HepG2 (cell line): ENCODE measurements at regions not wholly inside any gene's neighbourhood (a gene's known extent, or its start where the extent isn't known, plus 50 kb on each side); places are given as distances from the start of the nearest gene placed in this dataset.

Experiments used
- ATAC-seq: fragments of 200-7000 bp; cut with Tn5 transposase; 3 replicates; pipeline ENCODE4 v1.9.1; 2020; ENCODE audit warnings: mild to moderate bottlenecking, moderate library complexity
- BruUV-seq: library from RNA; stranded (reverse); fragments of 400-500 nt; replicated peaks from 2 replicates; lab custom pipeline; 2021; lab: Mats Ljungman, UMichigan
- CTCF ChIA-PET: fragments of 300-600 bp; formaldehyde crosslinking; extraction: SDS; loops from one replicate; lab custom pipeline; 2021; ENCODE audit warnings: low total read pairs, inconsistent platforms, low intra/inter-chr PET ratio; lab: Yijun Ruan, JAX
- POLR2A ChIA-PET: fragments of 350-600 bp; sonication (Branson Sonifier 250); formaldehyde crosslinking; loops from one replicate; lab custom pipeline; 2020; ENCODE audit warnings: antibody characterized with exemption, inconsistent platforms; lab: Yijun Ruan, JAX
- DNase-seq: peaks from one replicate; pipeline ENCODE4 v3.0.0-alpha.2; 2015; ENCODE audit warnings: low spot score
- FAIRE-seq: peaks from 3 replicates; lab custom pipeline; 2011; peaks lifted over from hg19 to GRCh38; lab: Jason Lieb, UNC
- H2AFZ ChIP-seq: one replicate; pipeline ENCODE4 v1.6.1; 2011; ENCODE audit warnings: low read length, inconsistent platforms
- H3K27ac ChIP-seq: fragments of 300-600 bp; 3 replicates; pipeline ENCODE4 v1.8.0; 2011; ENCODE audit warnings: mixed run types, mild to moderate bottlenecking, mixed read lengths, low read length, inconsistent platforms; ENCODE audit not compliant: insufficient read depth; ENCODE audit errors: extremely low read length
- H3K27me3 ChIP-seq, 2 experiments: fragments of 200-600 bp in 1 of 2; 2 replicates in 1 of 2; 3 replicates in 1 of 2; pipeline versions ENCODE4 v1.6.0 to v1.8.0; 2011; ENCODE audit warnings: low read length in 2 of 2, mild to moderate bottlenecking in 2 of 2, moderate library complexity in 2 of 2, inconsistent platforms in 1 of 2; ENCODE audit not compliant: insufficient read depth in 2 of 2, control insufficient read depth in 1 of 2
- H3K36me3 ChIP-seq, 2 experiments: fragments of 200-600 bp in 1 of 2; replicated peaks in 1 of 2; 2 replicates in 1 of 2; 3 replicates in 1 of 2; pipeline versions ENCODE4 v1.5.1 to v1.8.0; 2011; ENCODE audit warnings: low read length in 2 of 2, inconsistent platforms in 1 of 2; ENCODE audit not compliant: insufficient read depth in 2 of 2, control insufficient read depth in 1 of 2
- H3K4me1 ChIP-seq: 2 replicates; pipeline ENCODE4 v1.5.1; 2012; ENCODE audit warnings: low read length, inconsistent platforms; ENCODE audit not compliant: insufficient read depth
- H3K4me2 ChIP-seq: 2 replicates; pipeline ENCODE4 v1.6.0; 2011; ENCODE audit warnings: low read depth, low read length, inconsistent platforms
- H3K4me3 ChIP-seq, 3 experiments: fragments of 200-600 bp in 1 of 3; sonication (generic), shearing (Covaris generic) in 1 of 3; replicated peaks in 1 of 3; 2 replicates each; pipeline ENCODE4 v1.5.1; 2011 to 2016; ENCODE audit warnings: low read length in 3 of 3, inconsistent platforms in 2 of 3, low read depth in 2 of 3, mild to moderate bottlenecking in 2 of 3, control low read depth in 1 of 3, mixed read lengths in 1 of 3; ENCODE audit not compliant: insufficient read depth in 1 of 3
- H3K79me2 ChIP-seq: one replicate; pipeline ENCODE4 v1.6.1; 2011; ENCODE audit warnings: low read length, inconsistent platforms; ENCODE audit not compliant: insufficient read depth
- H3K9ac ChIP-seq: 2 replicates; pipeline ENCODE4 v1.6.0; 2011; ENCODE audit warnings: mild to moderate bottlenecking, low read depth, low read length, inconsistent platforms; ENCODE audit not compliant: insufficient read depth
- H3K9me3 ChIP-seq: 2 replicates; pipeline ENCODE4 v1.5.1; 2012; ENCODE audit warnings: mild to moderate bottlenecking, low read length
- H4K20me1 ChIP-seq: 2 replicates; pipeline ENCODE4 v1.6.0; 2011; ENCODE audit warnings: inconsistent platforms, mild to moderate bottlenecking, low read length, moderate library complexity; ENCODE audit not compliant: insufficient read depth
- ATF7 ChIP-seq, 2 experiments: fragments of 450-650 bp in 1 of 2; sonication (generic) in 1 of 2; formaldehyde crosslinking in 1 of 2; IDR thresholded peaks; 2 replicates each; pipeline versions ENCODE4 v1.4.0 to v1.6.1; 2016 to 2020; ENCODE audit warnings: antibody characterized with exemption in 1 of 2, mild to moderate bottlenecking in 1 of 2, missing genetic modification reagents in 1 of 2
- JDP2 ChIP-seq: sonication (generic); formaldehyde crosslinking; IDR thresholded peaks from 2 replicates; pipeline ENCODE4 v1.8.1; 2022; ENCODE audit warnings: missing genetic modification reagents, borderline replicate concordance
- MNT ChIP-seq: fragments of 450-650 bp; IDR thresholded peaks from 2 replicates; pipeline ENCODE4 v1.6.1; 2016
- NFKB2 ChIP-seq: sonication (generic); formaldehyde crosslinking; IDR thresholded peaks from 2 replicates; pipeline ENCODE4 v1.4.0; 2020; ENCODE audit warnings: missing genetic modification reagents, borderline replicate concordance
- NFYB ChIP-seq: sonication (generic); formaldehyde crosslinking; IDR thresholded peaks from 2 replicates; pipeline ENCODE4 v1.4.0; 2020; ENCODE audit warnings: missing genetic modification reagents
- NR1H2 ChIP-seq: sonication (generic); formaldehyde crosslinking; IDR thresholded peaks from 2 replicates; pipeline ENCODE4 v1.8.1; 2022; ENCODE audit warnings: low read depth, missing genetic modification reagents, borderline replicate concordance
- RBFOX2 ChIP-seq: fragments of 200-400 bp; formaldehyde crosslinking; IDR thresholded peaks from 2 replicates; pipeline ENCODE4 v1.6.1; 2017; ENCODE audit warnings: low read depth, mild to moderate bottlenecking, low read length
- RBM22 ChIP-seq: fragments of 200-400 bp; formaldehyde crosslinking; optimal IDR thresholded peaks from 2 replicates; pipeline ENCODE3; 2017; ENCODE audit warnings: mild to moderate bottlenecking, low read length, moderate library complexity
- SP5 ChIP-seq: IDR thresholded peaks from 2 replicates; pipeline ENCODE4 v1.6.1; 2016; ENCODE audit warnings: low read depth, borderline replicate concordance
- SUZ12 ChIP-seq: fragments of 150-350 bp; IDR thresholded peaks from 2 replicates; pipeline ENCODE4 v1.6.1; 2014; ENCODE audit warnings: low read depth, low read length
- ZBTB20 ChIP-seq: sonication (generic); formaldehyde crosslinking; IDR thresholded peaks from 2 replicates; pipeline ENCODE4 v1.8.1; 2023; ENCODE audit warnings: missing genetic modification reagents, low read depth, mild to moderate bottlenecking, borderline replicate concordance
- ZMYM4 ChIP-seq: sonication (generic); formaldehyde crosslinking; IDR thresholded peaks from 2 replicates; pipeline ENCODE4 v1.8.1; 2023; ENCODE audit warnings: mild to moderate bottlenecking, missing genetic modification reagents
- ZNF280D ChIP-seq: sonication (generic); formaldehyde crosslinking; IDR thresholded peaks from 2 replicates; pipeline ENCODE4 v1.5.1; 2020; ENCODE audit warnings: mild to moderate bottlenecking, missing genetic modification reagents
- ZNF382 ChIP-seq: sonication (generic); formaldehyde crosslinking; IDR thresholded peaks from 2 replicates; pipeline ENCODE4 v1.5.0; 2020; ENCODE audit warnings: missing genetic modification reagents, mild to moderate bottlenecking, borderline replicate concordance
- ZNF709 ChIP-seq: sonication (generic); formaldehyde crosslinking; IDR thresholded peaks from 2 replicates; pipeline ENCODE4 v1.5.0; 2020; ENCODE audit warnings: mild to moderate bottlenecking, missing genetic modification reagents
- ZNF784 ChIP-seq: sonication (generic); formaldehyde crosslinking; IDR thresholded peaks from 2 replicates; pipeline ENCODE4 v1.5.1; 2020; ENCODE audit warnings: missing genetic modification reagents, mild to moderate bottlenecking, borderline replicate concordance
- ZNF816 ChIP-seq: sonication (generic); formaldehyde crosslinking; IDR thresholded peaks from 2 replicates; pipeline ENCODE4 v1.8.0; 2022; ENCODE audit warnings: missing genetic modification reagents, mild to moderate bottlenecking, borderline replicate concordance
- ZSCAN29 ChIP-seq: sonication (generic); formaldehyde crosslinking; conservative IDR thresholded peaks from 2 replicates; pipeline ENCODE4 v1.4.0; 2020; ENCODE audit warnings: mild to moderate bottlenecking, missing genetic modification reagents
- ZSCAN5A ChIP-seq: sonication (generic); formaldehyde crosslinking; IDR thresholded peaks from 2 replicates; pipeline ENCODE4 v1.8.0; 2022; ENCODE audit warnings: mild to moderate bottlenecking, missing genetic modification reagents, borderline replicate concordance
- WGBS: methylation state at CpG from one replicate; pipeline ENCODE4 v1.1.6; 2017; ENCODE audit warnings: low lambda C conversion rate; 5-methylcytosine and 5-hydroxymethylcytosine counted together
- in situ Hi-C: cut with HindIII; loops from 2 replicates; pipeline ENCODE4 v1.10.0; 2017; ENCODE audit warnings: low pct_unique_long_range_greater_than_20kb; ENCODE audit not compliant: extremely low pct_ligation_motif_present
- intact Hi-C: fragments of 100-400 bp; cut with micrococcal nuclease; formaldehyde crosslinking; loops from one replicate; pipeline ENCODE4 v1.10.0; 2022; ENCODE audit not compliant: unreplicated experiment

DNA sequence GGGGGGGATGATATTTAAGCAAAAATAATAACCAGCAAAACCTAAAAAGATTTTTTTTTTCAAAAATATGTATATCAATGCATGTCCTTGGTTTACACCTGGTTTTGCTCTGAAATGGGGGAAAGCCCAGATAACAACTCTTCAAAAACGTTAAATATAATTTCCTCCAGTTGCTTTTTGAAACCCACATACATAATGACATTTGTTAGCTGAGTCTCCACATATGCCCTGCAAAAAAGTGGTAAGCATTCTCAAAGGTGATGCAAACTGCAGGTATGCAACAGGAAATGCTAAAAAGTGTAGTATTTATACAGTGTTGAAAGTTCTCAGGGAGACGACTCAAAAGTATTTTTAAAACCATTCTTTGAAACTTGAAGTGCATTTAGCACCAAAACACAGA lies 258.6 kb downstream of the ZEB2 start:
- FAIRE-seq, result no peak
- H4K20me1 ChIP-seq, result no peaks in the 10 kb centered on the region
- BruUV-seq, result no TSS peak

More for the DNA sequence above, 258.6 kb downstream of the ZEB2 start:
- ATAC-seq, result no peak
- POLR2A ChIA-PET, result no interaction called here
- intact Hi-C loops (no loop called here), in situ Hi-C loops (no loop called here)
- Histone ChIP-seq H3K27me3 (no peaks in the 10 kb centered on the region), H3K4me3 (no peak overlapping the region), H3K27ac (no peak overlapping the region), H3K79me2 (no peaks in the 10 kb centered on the region), H3K4me1 (no peaks in the 10 kb centered on the region), H3K9ac (no peak overlapping the region), H3K9me3 (peaks cover 14% of the 10 kb centered on the region; the same call in 1 of the 2 replicates), H3K36me3 (no peaks in the 10 kb centered on the region)
- CTCF ChIA-PET, result no interaction called here
- DNase-seq, result no peak
- TF ChIP-seq RBFOX2 (no peak), ZSCAN29 (CRISPR knock-in tag) (no peak), ZNF280D (CRISPR knock-in tag) (no peak), JDP2 (no peak), ZNF709 (no peak), ZBTB20 (no peak), ZMYM4 (CRISPR knock-in tag) (no peak), SP5 (CRISPR knock-in tag) (no peak), ZSCAN5A (CRISPR knock-in tag) (no peak), SUZ12 (no peak), RBM22 (no peak), NFYB (CRISPR knock-in tag) (no peak), NFKB2 (no peak), ZNF816 (no peak), ZNF784 (CRISPR knock-in tag) (no peak), NR1H2 (CRISPR knock-in tag) (no peak), ATF7 (IDR thresholded peaks at IDR 0.05) (no peak), ATF7 (CRISPR knock-in tag; IDR thresholded peaks at IDR 0.05) (no peak), ZNF382 (CRISPR knock-in tag) (no peak), MNT (no peak)
- TF ChIP-seq, all 625 proteins: peak for 0
- Histone ChIP-seq H2AFZ (no peak overlapping the region), H3K4me2 (no peak overlapping the region)
- 19% methylated on average over 2 of the region's 2 CpGs for WGBS
